ENCODE measurements at regions not wholly inside any gene's neighbourhood (a gene's known extent, or its start where the extent isn't known, plus 50 kb on each side); places are given as distances from the start of the nearest gene placed in this dataset.

GRCh38 chr9:127557466-127557869, 54.6 kb upstream of the STXBP1 start:
- intact Hi-C loops (cut with DNase I; ENCODE audit: low total_unique reads), result no loop called here
- DNase-seq, result peak in 1 of 2 donors; percentile 21
- peak overlapping the region; percentile 81 to 89 for H3K27ac ChIP-seq
- TF ChIP-seq, protein P1, sequence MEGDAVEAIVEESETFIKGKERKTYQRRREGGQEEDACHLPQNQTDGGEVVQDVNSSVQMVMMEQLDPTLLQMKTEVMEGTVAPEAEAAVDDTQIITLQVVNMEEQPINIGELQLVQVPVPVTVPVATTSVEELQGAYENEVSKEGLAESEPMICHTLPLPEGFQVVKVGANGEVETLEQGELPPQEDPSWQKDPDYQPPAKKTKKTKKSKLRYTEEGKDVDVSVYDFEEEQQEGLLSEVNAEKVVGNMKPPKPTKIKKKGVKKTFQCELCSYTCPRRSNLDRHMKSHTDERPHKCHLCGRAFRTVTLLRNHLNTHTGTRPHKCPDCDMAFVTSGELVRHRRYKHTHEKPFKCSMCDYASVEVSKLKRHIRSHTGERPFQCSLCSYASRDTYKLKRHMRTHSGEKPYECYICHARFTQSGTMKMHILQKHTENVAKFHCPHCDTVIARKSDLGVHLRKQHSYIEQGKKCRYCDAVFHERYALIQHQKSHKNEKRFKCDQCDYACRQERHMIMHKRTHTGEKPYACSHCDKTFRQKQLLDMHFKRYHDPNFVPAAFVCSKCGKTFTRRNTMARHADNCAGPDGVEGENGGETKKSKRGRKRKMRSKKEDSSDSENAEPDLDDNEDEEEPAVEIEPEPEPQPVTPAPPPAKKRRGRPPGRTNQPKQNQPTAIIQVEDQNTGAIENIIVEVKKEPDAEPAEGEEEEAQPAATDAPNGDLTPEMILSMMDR (IDR thresholded peaks at IDR 0.05), result no peak
- TF ChIP-seq POLR2A (IDR thresholded peaks at IDR 0.05), result no peak
- no peaks in the 10 kb centered on the region for H3K27me3 ChIP-seq
- H3K9me3 ChIP-seq, result no peaks in the 10 kb centered on the region
- H3K4me1 ChIP-seq, result peaks cover 6 to 24% of the 10 kb centered on the region in 2 donors
- no peaks in the 10 kb centered on the region for H3K36me3 ChIP-seq
- H3K4me3 ChIP-seq, result no peak overlapping the region

DNA sequence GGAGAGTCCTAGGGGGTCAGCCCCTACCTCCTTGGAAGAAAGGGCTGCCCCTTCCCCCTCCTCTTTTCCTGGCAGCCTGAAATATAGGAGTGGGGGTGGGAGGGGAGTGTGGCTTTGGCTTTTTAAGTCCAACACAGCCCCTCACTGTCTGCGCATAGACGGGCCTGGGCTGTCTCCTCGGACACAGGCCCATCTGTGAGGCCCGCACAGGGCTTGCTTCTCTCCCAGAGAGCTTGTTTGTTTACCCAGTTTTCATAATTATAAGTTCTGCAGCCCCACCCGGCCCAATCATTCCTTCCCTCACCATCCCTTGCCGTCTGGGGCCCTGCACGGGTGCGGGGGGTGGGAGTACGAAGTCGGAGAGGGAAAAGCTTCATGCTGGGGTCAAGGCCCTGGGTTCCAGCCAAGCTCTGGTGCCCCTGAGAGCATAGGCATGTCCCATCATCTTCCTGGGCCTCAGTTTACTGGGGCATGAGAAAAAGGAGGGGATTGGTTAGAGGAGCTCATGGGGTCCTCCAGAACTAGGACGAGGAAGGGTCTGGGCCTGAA, 54.0 kb upstream of the STXBP1 start:
- DNase-seq, result no peak
- intact Hi-C loops (cut with DNase I; ENCODE audit: low total_unique reads), result no loop called here
- Histone ChIP-seq H3K27me3 (no peaks in the 10 kb centered on the region), H3K4me3 (no peak overlapping the region), H3K4me1 (peaks cover 8 to 24% of the 10 kb centered on the region in 2 donors), H3K9me3 (no peaks in the 10 kb centered on the region), H3K27ac (peak overlapping the region; percentile 81 to 89), H3K36me3 (no peaks in the 10 kb centered on the region)
- no peak for TF ChIP-seq POLR2A (IDR thresholded peaks at IDR 0.05)
- TF ChIP-seq, protein P1 (IDR thresholded peaks at IDR 0.05), result no peak

GRCh38 chr9:127558581-127559246, 53.4 kb upstream of the STXBP1 start:
- TF ChIP-seq, protein P1 (IDR thresholded peaks at IDR 0.05), result no peak
- TF ChIP-seq POLR2A (IDR thresholded peaks at IDR 0.05), result no peak
- H3K27ac ChIP-seq, result peak overlapping the region; percentile 81 to 89

DNA sequence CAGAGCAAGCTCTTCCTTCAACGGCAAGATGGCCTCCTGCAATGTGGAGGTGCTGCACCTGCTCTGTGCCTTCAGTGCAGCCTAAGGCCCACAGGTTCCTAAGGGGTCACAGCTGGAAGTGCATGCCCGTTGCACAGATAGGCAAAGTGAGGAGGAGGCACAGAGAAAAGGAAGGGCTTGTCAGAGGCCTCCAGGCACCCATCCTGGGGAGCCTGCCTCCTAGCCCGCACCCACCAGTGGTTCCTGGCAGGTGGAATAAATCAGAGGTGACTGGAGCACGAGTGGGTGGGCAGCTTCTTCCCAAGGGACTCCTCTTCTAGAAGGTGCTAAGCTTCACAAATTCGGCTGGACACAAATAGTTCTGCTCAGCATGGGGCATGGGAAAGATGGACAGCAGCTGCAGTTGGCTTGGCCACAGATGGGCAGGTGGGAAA, 52.8 kb upstream of the STXBP1 start:
- no peak for TF ChIP-seq POLR2A (IDR thresholded peaks at IDR 0.05)
- TF ChIP-seq, protein P1 (IDR thresholded peaks at IDR 0.05), result no peak
- Histone ChIP-seq H3K9me3 (no peaks in the 10 kb centered on the region), H3K36me3 (no peaks in the 10 kb centered on the region), H3K4me1 (peaks cover 8 to 24% of the 10 kb centered on the region in 2 donors), H3K27ac (peak overlapping the region; percentile 81 to 89), H3K4me3 (no peak overlapping the region), H3K27me3 (no peaks in the 10 kb centered on the region)
- intact Hi-C loops (cut with DNase I; ENCODE audit: low total_unique reads), result no loop called here
- DNase-seq, result no peak

More at GRCh38 chr9:127558581-127559246, 53.4 kb upstream of the STXBP1 start:
- DNase-seq, result no peak
- intact Hi-C loops (cut with DNase I; ENCODE audit: low total_unique reads), result no loop called here
- no peaks in the 10 kb centered on the region for H3K9me3 ChIP-seq
- H3K36me3 ChIP-seq, result no peaks in the 10 kb centered on the region
- H3K4me1 ChIP-seq, result peaks cover 8 to 24% of the 10 kb centered on the region in 2 donors
- no peak overlapping the region for H3K4me3 ChIP-seq
- no peaks in the 10 kb centered on the region for H3K27me3 ChIP-seq

- no peak overlapping the region for H3K4me3 ChIP-seq
- peak; percentile 86 to 91 for DNase-seq
- H3K27ac ChIP-seq, result peak overlapping the region; percentile 87 to 89
Observed at GRCh38 chr9:127561491-127562278, 50.4 kb upstream of the STXBP1 start.

More at GRCh38 chr9:127561491-127562278, 50.4 kb upstream of the STXBP1 start:
- TF ChIP-seq, protein P1 (IDR thresholded peaks at IDR 0.05), result no peak
- no peak for TF ChIP-seq POLR2A (IDR thresholded peaks at IDR 0.05)
- H3K4me1 ChIP-seq, result peaks cover 8 to 24% of the 10 kb centered on the region in 2 donors
- no peaks in the 10 kb centered on the region for H3K36me3 ChIP-seq
- intact Hi-C loops (cut with DNase I; ENCODE audit: low total_unique reads), result no loop called here
- H3K27me3 ChIP-seq, result no peaks in the 10 kb centered on the region
- no peaks in the 10 kb centered on the region for H3K9me3 ChIP-seq
